ENCODE measurements at regions not wholly inside any gene's neighbourhood (a gene's known extent, or its start where the extent isn't known, plus 50 kb on each side); places are given as distances from the start of the nearest gene placed in this dataset.

GRCh38 chr6:28747083-28747630 lies 176.6 kb downstream of the TRIM27 start:
- H3K27ac ChIP-seq: no peak overlapping the region
- ATAC-seq (no peak), DNase-seq (no peak)
- H3K36me3 ChIP-seq: no peaks in the 10 kb centered on the region
- no peak for TF ChIP-seq CTCF (IDR thresholded peaks at IDR 0.05)
- WGBS, 2 donors: 16 to 22% methylated on average over 13 of the region's 13 CpGs
- no peak overlapping the region for H3K4me3 ChIP-seq
- intact Hi-C loops (cut with DNase I): no loop called here
- H3K27me3 ChIP-seq: peaks cover 0 to 96% (median 72%) of the 10 kb centered on the region in 7 donors
- no peaks in the 10 kb centered on the region for H3K4me1 ChIP-seq
- peaks cover 0 to 25% (median 2%) of the 10 kb centered on the region in 11 donors for H3K9me3 ChIP-seq

- intact Hi-C loops (cut with DNase I): no loop called here
- DNase-seq (no peak), ATAC-seq (no peak)
- Histone ChIP-seq H3K27me3 (peaks cover 0 to 96% (median 70%) of the 10 kb centered on the region in 7 donors), H3K9me3 (peaks cover 0 to 25% (median 2%) of the 10 kb centered on the region in 11 donors), H3K36me3 (no peaks in the 10 kb centered on the region), H3K4me3 (no peak overlapping the region), H3K27ac (no peak overlapping the region), H3K4me1 (no peaks in the 10 kb centered on the region)
- WGBS, 2 donors: 3 to 4% methylated on average over 19 of the region's 19 CpGs
- no peak for TF ChIP-seq CTCF (IDR thresholded peaks at IDR 0.05)
Measured at GRCh38 chr6:28747631-28748157, 176.1 kb downstream of the TRIM27 start.

GRCh38 chr6:28748192-28748591 lies 175.6 kb downstream of the TRIM27 start:
- TF ChIP-seq CTCF (IDR thresholded peaks at IDR 0.05): no peak
- Histone ChIP-seq H3K4me1 (no peaks in the 10 kb centered on the region), H3K27ac (no peak overlapping the region), H3K36me3 (no peaks in the 10 kb centered on the region), H3K9me3 (peaks cover 0 to 26% (median 2%) of the 10 kb centered on the region in 11 donors), H3K27me3 (peaks cover 0 to 96% (median 67%) of the 10 kb centered on the region in 7 donors), H3K4me3 (no peak overlapping the region)
- 23 to 31% methylated on average over 2 of the region's 2 CpGs for WGBS, 2 donors
- intact Hi-C loops (cut with DNase I): no loop called here
- ATAC-seq (no peak), DNase-seq (no peak)

GRCh38 chr6:28750926-28751458 lies 172.8 kb downstream of the TRIM27 start:
- no peak for TF ChIP-seq CTCF (IDR thresholded peaks at IDR 0.05)
- no peak for ATAC-seq
- H3K9me3 ChIP-seq: peaks cover 0 to 32% (median 2%) of the 10 kb centered on the region in 11 donors
- no peak overlapping the region for H3K4me3 ChIP-seq
- H3K36me3 ChIP-seq: no peaks in the 10 kb centered on the region
- H3K27ac ChIP-seq: no peak overlapping the region
- 66 to 67% methylated on average over 1 of the region's 1 CpG for WGBS, 2 donors
- no peaks in the 10 kb centered on the region for H3K4me1 ChIP-seq
- DNase-seq: no peak
- intact Hi-C loops (cut with DNase I): no loop called here
- H3K27me3 ChIP-seq: peaks cover 0 to 98% (median 57%) of the 10 kb centered on the region in 7 donors

Data from heart right ventricle (tissue), 16 donors.